ENCODE measurements at regions not wholly inside any gene's neighbourhood (a gene's known extent, or its start where the extent isn't known, plus 50 kb on each side); places are given as distances from the start of the nearest gene placed in this dataset.
A peak's percentile ranks its signal among the peaks of the same experiment; 100 is the strongest.
"Not testable (repeated sequence)": the region's sequence is repeated elsewhere in the genome, so short reads cannot be mapped to it uniquely, and the experiment has no call there.

GRCh38 chr12:89775063-89775985 is 66.7 kb upstream of the ATP2B1 start:
- DNase-seq (ENCODE audit: low read depth): no peak

GRCh38 chr12:89774645-89775044 is 66.0 kb upstream of the ATP2B1 start:
- DNase-seq (ENCODE audit: low read depth): no peak

GRCh38 chr12:89770391-89770790 is 61.8 kb upstream of the ATP2B1 start:
- no peak for DNase-seq (ENCODE audit: low read depth)

- no peak for DNase-seq (ENCODE audit: low read depth)
Observed at GRCh38 chr12:89769483-89769818, 60.8 kb upstream of the ATP2B1 start.

- DNase-seq (ENCODE audit: low read depth): peak; percentile 95
Observed at GRCh38 chr12:89768586-89769482, 60.2 kb upstream of the ATP2B1 start.

- DNase-seq (ENCODE audit: low read depth): no peak
Observed at GRCh38 chr12:89765959-89766824, 57.6 kb upstream of the ATP2B1 start.

- DNase-seq (ENCODE audit: low read depth): not testable (repeated sequence)
Observed at GRCh38 chr12:89764164-89764563, 55.5 kb upstream of the ATP2B1 start.

GRCh38 chr12:89762498-89763170 is 54.0 kb upstream of the ATP2B1 start:
- no peak for DNase-seq (ENCODE audit: low read depth)

- no peak for DNase-seq (ENCODE audit: low read depth)
Observed at GRCh38 chr12:89760783-89761182, 52.1 kb upstream of the ATP2B1 start.
